Activated naive CD4-positive, alpha-beta T cell (primary cell): ENCODE measurements at regions not wholly inside any gene's neighbourhood (a gene's known extent, or its start where the extent isn't known, plus 50 kb on each side); places are given as distances from the start of the nearest gene placed in this dataset.

Experiments used
- DNase-seq, 4 experiments: peaks; one replicate each; lab custom pipeline; 2025; lab: John Stamatoyannopoulos, UW

GRCh38 chr1:30286988-30287839 lies 436.2 kb downstream of the MATN1 start:
- no peak for DNase-seq

GRCh38 chr1:30286241-30286987 lies 437.0 kb downstream of the MATN1 start:
- no peak for DNase-seq

- DNase-seq = no peak
Measured at GRCh38 chr1:30285501-30285932, 437.9 kb downstream of the MATN1 start.

GRCh38 chr1:30284728-30285475 lies 438.5 kb downstream of the MATN1 start:
- DNase-seq = no peak

- no peak for DNase-seq
Measured at GRCh38 chr1:30284226-30284625, 439.2 kb downstream of the MATN1 start.

- no peak for DNase-seq
Measured at GRCh38 chr1:30283199-30283962, 440.0 kb downstream of the MATN1 start.

- no peak for DNase-seq
Measured at GRCh38 chr1:30280572-30280971, 442.8 kb downstream of the MATN1 start.

- DNase-seq = no peak
Measured at GRCh38 chr1:30277911-30278310, 445.5 kb downstream of the MATN1 start.

GRCh38 chr1:30277415-30277814 lies 446.0 kb downstream of the MATN1 start:
- DNase-seq = no peak

GRCh38 chr1:30275926-30276764 lies 447.2 kb downstream of the MATN1 start:
- DNase-seq = no peak

- no peak for DNase-seq
Measured at GRCh38 chr1:30274976-30275621, 448.3 kb downstream of the MATN1 start.

GRCh38 chr1:30274173-30274970 lies 449.0 kb downstream of the MATN1 start:
- no peak for DNase-seq

- DNase-seq = no peak
Measured at GRCh38 chr1:30273456-30273855, 449.9 kb downstream of the MATN1 start.

GRCh38 chr1:30273021-30273325 lies 450.4 kb downstream of the MATN1 start:
- DNase-seq = no peak

GRCh38 chr1:30272277-30273020 lies 450.9 kb downstream of the MATN1 start:
- no peak for DNase-seq

- no peak for DNase-seq
Measured at GRCh38 chr1:30271401-30272276, 451.7 kb downstream of the MATN1 start.

- DNase-seq = no peak
Measured at GRCh38 chr1:30270461-30270860, 452.9 kb downstream of the MATN1 start.
